H9 (cell line): ENCODE measurements at regions not wholly inside any gene's neighbourhood (a gene's known extent, or its start where the extent isn't known, plus 50 kb on each side); places are given as distances from the start of the nearest gene placed in this dataset.

Experiments used
- DNase-seq: peaks from one replicate; pipeline ENCODE4 v3.0.0-alpha.2; 2017
- H2AFZ ChIP-seq: one replicate; pipeline ENCODE4 v1.6.1; 2013; ENCODE audit warnings: mild to moderate bottlenecking, low read length, control low read depth, moderate library complexity
- H2AK5ac ChIP-seq: 2 replicates; pipeline ENCODE4 v1.6.1; 2013; ENCODE audit warnings: low read length, control low read depth, mixed read lengths; ENCODE audit not compliant: insufficient read length
- H2BK120ac ChIP-seq: one replicate; pipeline ENCODE4 v1.6.1; 2013; ENCODE audit warnings: low read depth, mild to moderate bottlenecking, low read length, control low read depth, inconsistent platforms; ENCODE audit not compliant: poor library complexity, severe bottlenecking
- H2BK12ac ChIP-seq: 2 replicates; pipeline ENCODE4 v1.6.1; 2013; ENCODE audit warnings: low read length, control low read depth, mixed read lengths, low read depth; ENCODE audit not compliant: insufficient read length
- H2BK15ac ChIP-seq: 2 replicates; pipeline ENCODE4 v1.6.1; 2013; ENCODE audit warnings: low read depth, low read length, control low read depth
- H2BK20ac ChIP-seq: one replicate; pipeline ENCODE4 v1.6.1; 2013; ENCODE audit warnings: low read depth, mild to moderate bottlenecking, low read length, control low read depth, inconsistent platforms; ENCODE audit not compliant: poor library complexity, severe bottlenecking
- H2BK5ac ChIP-seq: 2 replicates; pipeline ENCODE4 v1.6.1; 2013; ENCODE audit warnings: low read length, control low read depth, mixed read lengths; ENCODE audit not compliant: insufficient read length
- H3K14ac ChIP-seq: 2 replicates; pipeline ENCODE4 v1.6.1; 2013; ENCODE audit warnings: low read length, control low read depth; ENCODE audit not compliant: insufficient read depth
- H3K18ac ChIP-seq: 2 replicates; pipeline ENCODE4 v1.6.1; 2013; ENCODE audit warnings: low read depth, mild to moderate bottlenecking, mixed read lengths, low read length, control low read depth; ENCODE audit not compliant: insufficient read length
- H3K23ac ChIP-seq: 2 replicates; pipeline ENCODE4 v1.6.1; 2013; ENCODE audit warnings: low read length, control low read depth, mixed read lengths, low read depth; ENCODE audit not compliant: insufficient read length
- H3K23me2 ChIP-seq: 2 replicates; pipeline ENCODE4 v1.6.1; 2013; ENCODE audit warnings: low read depth, mild to moderate bottlenecking, mixed read lengths, low read length, control low read depth; ENCODE audit not compliant: insufficient read length, poor library complexity, severe bottlenecking
- H3K27ac ChIP-seq: 2 replicates; pipeline ENCODE4 v1.5.1; 2013; ENCODE audit warnings: low read length, control low read depth, mixed read lengths, low read depth; ENCODE audit not compliant: insufficient read length
- H3K27me3 ChIP-seq: 2 replicates; pipeline ENCODE4 v1.6.1; 2013; ENCODE audit warnings: low read length, control low read depth, inconsistent platforms; ENCODE audit not compliant: insufficient read depth
- H3K4ac ChIP-seq: 2 replicates; pipeline ENCODE4 v1.6.1; 2013; ENCODE audit warnings: low read depth, mild to moderate bottlenecking, control low read depth, inconsistent platforms, low read length, moderate library complexity
- H3K4me1 ChIP-seq: 2 replicates; pipeline ENCODE4 v1.6.1; 2013; ENCODE audit warnings: low read length, control low read depth, inconsistent platforms; ENCODE audit not compliant: insufficient read depth
- H3K4me2 ChIP-seq: 2 replicates; pipeline ENCODE4 v1.6.1; 2013; ENCODE audit warnings: low read length, control low read depth, mixed read lengths; ENCODE audit not compliant: insufficient read length, insufficient read depth
- H3K56ac ChIP-seq: 2 replicates; pipeline ENCODE4 v1.6.1; 2013; ENCODE audit warnings: low read depth, mild to moderate bottlenecking, mixed read lengths, low read length, control low read depth; ENCODE audit not compliant: insufficient read length
- H3K79me1 ChIP-seq: 2 replicates; pipeline ENCODE4 v1.6.1; 2013; ENCODE audit warnings: low read depth, mild to moderate bottlenecking, moderate library complexity, low read length, control low read depth, inconsistent platforms; ENCODE audit not compliant: insufficient read depth, poor library complexity, severe bottlenecking
- H3K79me2 ChIP-seq: 2 replicates; pipeline ENCODE4 v1.6.1; 2013; ENCODE audit warnings: low read length, control low read depth, inconsistent platforms; ENCODE audit not compliant: insufficient read depth
- H3K9ac ChIP-seq: 2 replicates; pipeline ENCODE4 v1.6.1; 2013; ENCODE audit warnings: low read length, control low read depth, mixed read lengths; ENCODE audit not compliant: insufficient read length; ENCODE audit errors: extremely low read depth
- H3K9me3 ChIP-seq: one replicate; pipeline ENCODE4 v1.6.1; 2013; ENCODE audit warnings: low read depth, low read length, inconsistent platforms; ENCODE audit not compliant: control insufficient read depth
- H3T11ph ChIP-seq: one replicate; pipeline ENCODE4 v1.6.1; 2013; ENCODE audit warnings: mild to moderate bottlenecking, low read length, control low read depth, inconsistent platforms
- H4K20me1 ChIP-seq: one replicate; pipeline ENCODE4 v1.6.1; 2013; ENCODE audit not compliant: control insufficient read depth, insufficient read length, insufficient read depth
- H4K5ac ChIP-seq: 2 replicates; pipeline ENCODE4 v1.6.1; 2013; ENCODE audit warnings: low read depth, mild to moderate bottlenecking, mixed read lengths, low read length, control low read depth; ENCODE audit not compliant: insufficient read length
- H4K8ac ChIP-seq: replicated peaks from 2 replicates; pipeline ENCODE4 v1.6.1; 2013; ENCODE audit warnings: low read length, control low read depth, mixed read lengths, low read depth; ENCODE audit not compliant: insufficient read length
- H4K91ac ChIP-seq: 2 replicates; pipeline ENCODE4 v1.6.1; 2013; ENCODE audit warnings: low read depth, mild to moderate bottlenecking, moderate library complexity, mixed read lengths, low read length, control low read depth; ENCODE audit not compliant: insufficient read length
- H3K27ac Mint-ChIP-seq, 3 experiments: 2 replicates in 2 of 3; 3 replicates in 1 of 3; pipeline ENCODE4 v1.8.0; 2020 to 2021; ENCODE audit warnings: mixed read lengths in 3 of 3, mild to moderate bottlenecking in 1 of 3, moderate library complexity in 1 of 3
- H3K27me3 Mint-ChIP-seq: 2 replicates; pipeline ENCODE4 v1.8.0; 2021; ENCODE audit warnings: low read depth, mild to moderate bottlenecking, moderate library complexity, mixed read lengths
- H3K36me3 Mint-ChIP-seq, 3 experiments: 2 replicates in 2 of 3; 3 replicates in 1 of 3; pipeline ENCODE4 v1.8.0; 2020 to 2021; ENCODE audit warnings: low read depth in 3 of 3, mixed read lengths in 3 of 3; ENCODE audit not compliant: insufficient read depth in 1 of 3
- H3K4me1 Mint-ChIP-seq, 2 experiments: 2 replicates each; pipeline ENCODE4 v1.8.0; 2020; ENCODE audit warnings: mixed read lengths in 2 of 2
- H3K4me3 Mint-ChIP-seq, 2 experiments: 2 replicates in 1 of 2; 3 replicates in 1 of 2; pipeline ENCODE4 v1.8.0; 2020 to 2021; ENCODE audit warnings: mild to moderate bottlenecking in 2 of 2, mixed read lengths in 2 of 2, moderate library complexity in 1 of 2
- H3K9me3 Mint-ChIP-seq, 2 experiments: 2 replicates in 1 of 2; 3 replicates in 1 of 2; pipeline ENCODE4 v1.8.0; 2020; ENCODE audit warnings: mild to moderate bottlenecking in 2 of 2, mixed read lengths in 2 of 2, moderate library complexity in 1 of 2
- WGBS: extraction: QIAGEN DNeasy Blood & Tissue Kit; methylation state at CpG from one replicate; pipeline ENCODE4 v1.1.7; 2013; ENCODE audit warnings: missing lambda C conversion rate, low lambda C conversion rate, mixed read lengths; ENCODE audit not compliant: insufficient read length; ENCODE audit errors: extremely low coverage; 5-methylcytosine and 5-hydroxymethylcytosine counted together
- TF ChIP-seq, protein P1 (sequence below): fragments of 200-600 bp; sonication (generic); conservative IDR thresholded peaks from 3 replicates; pipeline ENCODE4 v1.8.0; 2021; ENCODE audit warnings: antibody characterized with exemption, mild to moderate bottlenecking

DNA sequence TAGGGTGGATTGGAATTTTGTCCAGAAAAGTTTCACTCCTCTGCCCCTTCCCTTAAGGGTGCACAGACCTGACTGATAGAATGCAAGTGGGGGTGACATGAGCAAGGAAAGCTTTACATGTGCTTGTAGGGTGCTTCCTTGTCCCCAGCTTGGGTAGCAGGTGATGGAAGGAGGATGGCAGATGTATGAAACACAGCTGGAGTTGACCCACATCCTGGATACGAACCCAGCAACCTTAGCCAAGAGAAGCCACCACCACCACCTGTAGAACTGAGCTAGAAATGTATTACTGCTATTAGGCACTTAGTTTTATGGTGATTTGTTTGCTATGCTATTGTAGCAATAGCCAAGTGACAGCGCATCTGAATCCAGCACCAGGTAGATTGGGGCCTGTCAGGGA, 227.4 kb downstream of the HS3ST1 start:
- Histone ChIP-seq H3K79me1 (no peaks in the 10 kb centered on the region), H3K14ac (no peak overlapping the region), H2BK15ac (no peak overlapping the region), H3K23ac (no peak overlapping the region), H3K79me2 (no peaks in the 10 kb centered on the region), H2AFZ (no peak overlapping the region), H3K27me3 (no peaks in the 10 kb centered on the region), H3K18ac (no peak overlapping the region), H3K4me1 (no peaks in the 10 kb centered on the region; the same call in 1 of the 2 replicates), H4K91ac (no peak overlapping the region), H3K9ac (no peak overlapping the region), H2BK120ac (no peak overlapping the region), H3K27ac (no peak overlapping the region), H3K9me3 (no peaks in the 10 kb centered on the region), H3K4me2 (no peak overlapping the region), H3K23me2 (no peaks in the 10 kb centered on the region), H4K5ac (no peak overlapping the region), H2AK5ac (no peak overlapping the region), H4K8ac (no peak overlapping the region), H3K4ac (no peak overlapping the region), H2BK12ac (no peak overlapping the region), H4K20me1 (no peaks in the 10 kb centered on the region), H3T11ph (no peak overlapping the region), H2BK20ac (no peak overlapping the region), H2BK5ac (no peak overlapping the region), H3K56ac (no peak overlapping the region)
- no peak overlapping the region; a peak in 1 of 7 replicates for H3K27ac Mint-ChIP-seq
- no peaks in the 10 kb centered on the region for H3K36me3 Mint-ChIP-seq
- DNase-seq: no peak
- H3K4me3 Mint-ChIP-seq: no peak overlapping the region
- H3K4me1 Mint-ChIP-seq: peaks cover 14 to 15% of the 10 kb centered on the region in 2 experiments
- H3K9me3 Mint-ChIP-seq: no peaks in the 10 kb centered on the region
- TF ChIP-seq, protein P1, sequence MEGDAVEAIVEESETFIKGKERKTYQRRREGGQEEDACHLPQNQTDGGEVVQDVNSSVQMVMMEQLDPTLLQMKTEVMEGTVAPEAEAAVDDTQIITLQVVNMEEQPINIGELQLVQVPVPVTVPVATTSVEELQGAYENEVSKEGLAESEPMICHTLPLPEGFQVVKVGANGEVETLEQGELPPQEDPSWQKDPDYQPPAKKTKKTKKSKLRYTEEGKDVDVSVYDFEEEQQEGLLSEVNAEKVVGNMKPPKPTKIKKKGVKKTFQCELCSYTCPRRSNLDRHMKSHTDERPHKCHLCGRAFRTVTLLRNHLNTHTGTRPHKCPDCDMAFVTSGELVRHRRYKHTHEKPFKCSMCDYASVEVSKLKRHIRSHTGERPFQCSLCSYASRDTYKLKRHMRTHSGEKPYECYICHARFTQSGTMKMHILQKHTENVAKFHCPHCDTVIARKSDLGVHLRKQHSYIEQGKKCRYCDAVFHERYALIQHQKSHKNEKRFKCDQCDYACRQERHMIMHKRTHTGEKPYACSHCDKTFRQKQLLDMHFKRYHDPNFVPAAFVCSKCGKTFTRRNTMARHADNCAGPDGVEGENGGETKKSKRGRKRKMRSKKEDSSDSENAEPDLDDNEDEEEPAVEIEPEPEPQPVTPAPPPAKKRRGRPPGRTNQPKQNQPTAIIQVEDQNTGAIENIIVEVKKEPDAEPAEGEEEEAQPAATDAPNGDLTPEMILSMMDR: no peak
- no CpG with 5 or more reads among the region's 2 CpGs for WGBS
- H3K27me3 Mint-ChIP-seq: no peaks in the 10 kb centered on the region
